Common myeloid progenitor, CD34-positive (primary cell): ENCODE measurements at regions not wholly inside any gene's neighbourhood (a gene's known extent, or its start where the extent isn't known, plus 50 kb on each side); places are given as distances from the start of the nearest gene placed in this dataset.
A peak's percentile ranks its signal among the peaks of the same experiment; 100 is the strongest.
"Not testable (repeated sequence)": the region's sequence is repeated elsewhere in the genome, so short reads cannot be mapped to it uniquely, and the experiment has no call there.

ENCODE experiments used
- CTCF ChIA-PET: fragments of 350-600 bp; sonication (Branson Sonifier 250); formaldehyde crosslinking; loops from one replicate; lab custom pipeline; 2021; ENCODE audit warnings: antibody characterized with exemption; lab: Charles Lee
- POLR2A ChIA-PET: fragments of 350-600 bp; sonication (Branson Sonifier 250); formaldehyde crosslinking; loops from one replicate; lab custom pipeline; 2021; ENCODE audit warnings: antibody characterized with exemption; lab: Charles Lee
- DNase-seq, 3 donors: peaks; one replicate each; pipeline versions ENCODE4 v3.0.0 to v3.0.0-alpha.2; 2013
- H3K27ac ChIP-seq, 2 experiments: 1 replicate in 1 of 2; 2 replicates in 1 of 2; pipeline ENCODE4 v1.7.0; 2013; ENCODE audit warnings: inconsistent platforms in 2 of 2, low read length in 2 of 2, mild to moderate bottlenecking in 2 of 2, low read depth in 1 of 2, moderate library complexity in 1 of 2; ENCODE audit not compliant: severe bottlenecking in 2 of 2, insufficient read depth in 1 of 2, poor library complexity in 1 of 2
- H3K27me3 ChIP-seq, 5 experiments: replicated peaks in 2 of 5; 1 replicate in 3 of 5; 2 replicates in 2 of 5; pipeline versions ENCODE4 v1.6.1 to v1.7.0; 2013; ENCODE audit warnings: low read length in 4 of 5, mild to moderate bottlenecking in 2 of 5, moderate library complexity in 2 of 5, inconsistent platforms in 1 of 5; ENCODE audit not compliant: insufficient read depth in 5 of 5, control insufficient read depth in 4 of 5
- H3K36me3 ChIP-seq, 4 experiments: 1 replicate in 2 of 4; 2 replicates in 2 of 4; pipeline versions ENCODE4 v1.6.1 to v1.7.0; 2013; ENCODE audit warnings: low read length in 3 of 4, control low read depth in 1 of 4, mild to moderate bottlenecking in 1 of 4; ENCODE audit not compliant: control insufficient read depth in 4 of 4, insufficient read depth in 4 of 4
- H3K4me1 ChIP-seq, 4 experiments: 1 replicate in 3 of 4; 2 replicates in 1 of 4; pipeline versions ENCODE4 v1.6.1 to v1.7.1; 2013; ENCODE audit warnings: low read length in 3 of 4, mild to moderate bottlenecking in 3 of 4, control low read depth in 1 of 4, inconsistent platforms in 1 of 4, moderate library complexity in 1 of 4; ENCODE audit not compliant: control insufficient read depth in 4 of 4, insufficient read depth in 4 of 4; ENCODE audit errors: control extremely low read depth in 1 of 4
- H3K4me3 ChIP-seq, 7 experiments: 1 replicate in 4 of 7; 2 replicates in 3 of 7; pipeline versions ENCODE4 v1.5.1 to v1.7.0; 2013; ENCODE audit warnings: mild to moderate bottlenecking in 7 of 7, low read length in 6 of 7, moderate library complexity in 6 of 7, inconsistent platforms in 2 of 7, low read depth in 2 of 7, control low read depth in 1 of 7; ENCODE audit not compliant: insufficient read depth in 4 of 7, control insufficient read depth in 1 of 7; ENCODE audit errors: extremely low read depth in 1 of 7
- H3K9me3 ChIP-seq, 5 experiments: 1 replicate in 4 of 5; 2 replicates in 1 of 5; pipeline versions ENCODE4 v1.6.1 to v1.7.1; 2013; ENCODE audit warnings: low read length in 4 of 5, mild to moderate bottlenecking in 2 of 5, inconsistent platforms in 1 of 5, low read depth in 1 of 5, moderate library complexity in 1 of 5; ENCODE audit not compliant: control insufficient read depth in 4 of 5, insufficient read depth in 2 of 5; ENCODE audit errors: control extremely low read depth in 1 of 5
- WGBS: methylation state at CpG from one replicate; pipeline ENCODE4 v1.1.5; 2013; ENCODE audit not compliant: insufficient coverage; 5-methylcytosine and 5-hydroxymethylcytosine counted together

- H3K4me1 ChIP-seq, DNase-seq, H3K27me3 ChIP-seq, H3K9me3 ChIP-seq, CTCF ChIA-PET, H3K27ac ChIP-seq, H3K4me3 ChIP-seq, H3K36me3 ChIP-seq, POLR2A ChIA-PET: not testable (repeated sequence)
- 90% methylated on average over 2 of the region's 8 CpGs for WGBS
Observed at GRCh38 chr9:62909447-62909846, 1719.6 kb downstream of the SPATA31A7 start.

GRCh38 chr9:62912278-62912677 lies 1722.4 kb downstream of the SPATA31A7 start:
- POLR2A ChIA-PET, H3K27me3 ChIP-seq, H3K4me3 ChIP-seq, H3K9me3 ChIP-seq, H3K27ac ChIP-seq, H3K36me3 ChIP-seq, CTCF ChIA-PET, H3K4me1 ChIP-seq, DNase-seq: not testable (repeated sequence)
- no CpG with 5 or more reads among the region's 4 CpGs for WGBS

- H3K36me3 ChIP-seq, POLR2A ChIA-PET, H3K9me3 ChIP-seq, H3K4me1 ChIP-seq, H3K27ac ChIP-seq, DNase-seq, H3K27me3 ChIP-seq, CTCF ChIA-PET: not testable (repeated sequence)
- 65% methylated on average over 7 of the region's 21 CpGs for WGBS
- H3K4me3 ChIP-seq: peak overlapping the region in 3 of 7 experiments; percentile 11 to 48 (median 36)
Observed at GRCh38 chr9:62915168-62915567, 1725.3 kb downstream of the SPATA31A7 start.

- CTCF ChIA-PET, H3K27ac ChIP-seq, POLR2A ChIA-PET, H3K9me3 ChIP-seq, H3K36me3 ChIP-seq, H3K4me3 ChIP-seq, H3K27me3 ChIP-seq, DNase-seq, H3K4me1 ChIP-seq: not testable (repeated sequence)
- no CpG with 5 or more reads among the region's 32 CpGs for WGBS
Observed at GRCh38 chr9:62915661-62916060, 1725.8 kb downstream of the SPATA31A7 start.

GRCh38 chr9:62918648-62919385 lies 1729.0 kb downstream of the SPATA31A7 start:
- H3K27me3 ChIP-seq, H3K27ac ChIP-seq, H3K36me3 ChIP-seq, H3K9me3 ChIP-seq, DNase-seq, H3K4me3 ChIP-seq, H3K4me1 ChIP-seq, POLR2A ChIA-PET, CTCF ChIA-PET: not testable (repeated sequence)
- no CpG with 5 or more reads among the region's 3 CpGs for WGBS

- H3K4me3 ChIP-seq, H3K27me3 ChIP-seq, DNase-seq, H3K4me1 ChIP-seq, CTCF ChIA-PET, H3K9me3 ChIP-seq, POLR2A ChIA-PET, H3K27ac ChIP-seq, H3K36me3 ChIP-seq: not testable (repeated sequence)
- WGBS: no CpG with 5 or more reads among the region's 4 CpGs
Observed at GRCh38 chr9:62931484-62931883, 1741.6 kb downstream of the SPATA31A7 start.

- H3K27me3 ChIP-seq, H3K4me1 ChIP-seq, H3K9me3 ChIP-seq, H3K27ac ChIP-seq, DNase-seq, CTCF ChIA-PET, H3K36me3 ChIP-seq, H3K4me3 ChIP-seq, POLR2A ChIA-PET: not testable (repeated sequence)
- no CpG with 5 or more reads among the region's 2 CpGs for WGBS
Observed at GRCh38 chr9:62952840-62953239, 1763.0 kb downstream of the SPATA31A7 start.
